CD4-positive, CD25-positive, alpha-beta regulatory T cell (primary cell): ENCODE measurements at regions not wholly inside any gene's neighbourhood (a gene's known extent, or its start where the extent isn't known, plus 50 kb on each side); places are given as distances from the start of the nearest gene placed in this dataset.

Experiments
- ATAC-seq, 2 donors: fragments of 150-1000 bp; cut with Tn5 transposase; one replicate each; pipeline ENCODE4 v1.10.0; 2021; ENCODE audit warnings: low read depth in 2 of 2, moderate number of reproducible peaks in 2 of 2, moderate library complexity in 1 of 2
- DNase-seq, 3 donors: peaks; one replicate each; pipeline versions ENCODE4 v3.0.0 to v3.0.0-alpha.2; 2012 to 2022; ENCODE audit warnings: mixed read lengths in 1 of 3
- H3K27ac ChIP-seq: one replicate; pipeline ENCODE4 v1.7.0; 2013; ENCODE audit warnings: mild to moderate bottlenecking, low read length; ENCODE audit not compliant: insufficient read depth, poor library complexity, severe bottlenecking
- H3K27me3 ChIP-seq: one replicate; pipeline ENCODE4 v1.7.0; 2013; ENCODE audit warnings: low read length; ENCODE audit not compliant: control insufficient read depth, insufficient read depth
- H3K36me3 ChIP-seq: one replicate; pipeline ENCODE4 v1.7.0; 2013; ENCODE audit warnings: mild to moderate bottlenecking, low read length, moderate library complexity; ENCODE audit not compliant: control insufficient read depth, insufficient read depth
- H3K4me1 ChIP-seq: 2 replicates; pipeline ENCODE4 v1.7.0; 2013; ENCODE audit warnings: mild to moderate bottlenecking, low read length; ENCODE audit not compliant: insufficient read depth, control insufficient read depth, poor library complexity, severe bottlenecking
- H3K4me3 ChIP-seq: one replicate; pipeline ENCODE4 v1.7.0; 2013; ENCODE audit warnings: low read depth, mild to moderate bottlenecking, low read length, moderate library complexity
- H3K9me3 ChIP-seq, 2 experiments: 1 replicate in 1 of 2; 2 replicates in 1 of 2; pipeline ENCODE4 v1.7.0; 2013; ENCODE audit warnings: low read length in 2 of 2, mild to moderate bottlenecking in 1 of 2, moderate library complexity in 1 of 2; ENCODE audit not compliant: control insufficient read depth in 2 of 2
- H3K27ac Mint-ChIP-seq, 3 donors: one replicate each; pipeline ENCODE4 v1.8.0; 2020 to 2022; ENCODE audit warnings: mild to moderate bottlenecking in 3 of 3, mixed read lengths in 3 of 3, moderate library complexity in 2 of 3
- H3K27me3 Mint-ChIP-seq: one replicate; pipeline ENCODE4 v1.8.0; 2022; ENCODE audit warnings: mild to moderate bottlenecking, mixed read lengths
- H3K36me3 Mint-ChIP-seq: one replicate; pipeline ENCODE4 v1.8.0; 2020; ENCODE audit warnings: mixed read lengths
- H3K4me1 Mint-ChIP-seq, 4 donors: one replicate each; pipeline ENCODE4 v1.8.0; 2020 to 2022; ENCODE audit warnings: mixed read lengths in 4 of 4, mild to moderate bottlenecking in 1 of 4
- H3K4me3 Mint-ChIP-seq, 4 donors: one replicate each; pipeline ENCODE4 v1.8.0; 2020 to 2022; ENCODE audit warnings: mild to moderate bottlenecking in 4 of 4, mixed read lengths in 4 of 4, moderate library complexity in 3 of 4
- H3K9me3 Mint-ChIP-seq, 7 donors: one replicate each; pipeline ENCODE4 v1.8.0; 2020 to 2022; ENCODE audit warnings: mixed read lengths in 7 of 7, mild to moderate bottlenecking in 3 of 7, moderate library complexity in 2 of 7

DNA sequence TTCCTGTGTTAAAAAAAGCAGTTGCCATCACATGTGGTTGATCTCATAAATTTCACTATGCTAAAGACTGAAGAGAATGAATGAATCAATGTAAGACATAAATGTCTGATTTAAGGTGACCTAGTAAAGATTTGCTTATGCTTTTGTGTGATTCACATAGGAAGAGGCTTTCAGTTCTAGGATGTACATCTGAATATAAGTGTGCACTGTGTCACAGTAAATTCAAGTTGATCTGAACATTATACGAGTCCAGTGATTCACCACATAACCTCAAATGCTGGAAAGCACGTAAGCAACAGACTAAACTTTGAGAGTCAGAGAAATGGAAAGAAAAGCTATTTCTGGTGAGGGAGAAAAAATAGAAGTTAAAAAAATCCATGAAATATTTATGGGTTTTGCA, 567.9 kb downstream of the EPHA5 start:
- Histone ChIP-seq H3K27me3 (no peaks in the 10 kb centered on the region), H3K9me3 (peaks cover 0 to 7% of the 10 kb centered on the region in 2 experiments), H3K4me3 (no peak overlapping the region), H3K27ac (no peak overlapping the region), H3K4me1 (no peaks in the 10 kb centered on the region), H3K36me3 (no peaks in the 10 kb centered on the region)
- Mint-ChIP-seq H3K27me3 (no peaks in the 10 kb centered on the region), H3K9me3 (peaks cover 2 to 15% (median 6%) of the 10 kb centered on the region in 7 donors), H3K36me3 (no peaks in the 10 kb centered on the region), H3K27ac (no peak overlapping the region), H3K4me3 (no peak overlapping the region), H3K4me1 (no peaks in the 10 kb centered on the region)
- ATAC-seq (no peak), DNase-seq (no peak)

DNA sequence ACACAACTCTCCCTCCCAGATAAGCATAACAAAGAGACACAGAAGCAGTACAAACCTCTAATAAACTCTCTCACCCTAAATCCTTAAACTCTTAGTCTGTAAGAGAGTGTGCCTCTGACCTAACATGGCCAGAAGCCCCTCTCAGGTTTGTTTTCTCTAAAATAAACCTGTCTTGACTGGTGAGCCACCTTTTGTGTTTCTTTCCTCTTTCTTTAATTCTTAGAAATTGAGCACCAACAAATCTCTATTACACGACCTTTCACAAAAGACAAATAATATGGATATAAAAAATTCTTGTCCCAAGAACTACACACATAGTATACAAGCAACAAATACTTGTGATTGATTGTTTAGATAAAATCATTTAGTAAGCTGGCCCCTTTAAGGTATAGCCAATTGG, 573.7 kb downstream of the EPHA5 start:
- Mint-ChIP-seq H3K9me3 (peaks cover 0 to 15% (median 2%) of the 10 kb centered on the region in 7 donors), H3K4me3 (no peak overlapping the region), H3K27ac (no peak overlapping the region), H3K4me1 (no peaks in the 10 kb centered on the region), H3K36me3 (no peaks in the 10 kb centered on the region), H3K27me3 (no peaks in the 10 kb centered on the region)
- Histone ChIP-seq H3K27me3 (no peaks in the 10 kb centered on the region), H3K9me3 (peaks cover 0 to 2% of the 10 kb centered on the region in 2 experiments), H3K27ac (no peak overlapping the region), H3K4me1 (no peaks in the 10 kb centered on the region), H3K4me3 (no peak overlapping the region), H3K36me3 (no peaks in the 10 kb centered on the region)
- DNase-seq: no peak
- ATAC-seq: no peak

- no peak overlapping the region for H3K27ac Mint-ChIP-seq
- H3K9me3 ChIP-seq: peaks cover 2 to 4% of the 10 kb centered on the region in 2 experiments
- H3K27ac ChIP-seq: no peak overlapping the region
- H3K9me3 Mint-ChIP-seq: peaks cover 0 to 27% (median 11%) of the 10 kb centered on the region in 7 donors
- H3K27me3 ChIP-seq: no peaks in the 10 kb centered on the region
- H3K36me3 ChIP-seq: no peaks in the 10 kb centered on the region
- H3K4me3 Mint-ChIP-seq: no peak overlapping the region
- no peaks in the 10 kb centered on the region for H3K27me3 Mint-ChIP-seq
- no peaks in the 10 kb centered on the region for H3K4me1 Mint-ChIP-seq
- no peak for DNase-seq
- no peaks in the 10 kb centered on the region for H3K36me3 Mint-ChIP-seq
- no peaks in the 10 kb centered on the region for H3K4me1 ChIP-seq
- no peak overlapping the region for H3K4me3 ChIP-seq
- no peak for ATAC-seq
Measured at GRCh38 chr4:65089666-65090065, 580.6 kb downstream of the EPHA5 start.

DNA sequence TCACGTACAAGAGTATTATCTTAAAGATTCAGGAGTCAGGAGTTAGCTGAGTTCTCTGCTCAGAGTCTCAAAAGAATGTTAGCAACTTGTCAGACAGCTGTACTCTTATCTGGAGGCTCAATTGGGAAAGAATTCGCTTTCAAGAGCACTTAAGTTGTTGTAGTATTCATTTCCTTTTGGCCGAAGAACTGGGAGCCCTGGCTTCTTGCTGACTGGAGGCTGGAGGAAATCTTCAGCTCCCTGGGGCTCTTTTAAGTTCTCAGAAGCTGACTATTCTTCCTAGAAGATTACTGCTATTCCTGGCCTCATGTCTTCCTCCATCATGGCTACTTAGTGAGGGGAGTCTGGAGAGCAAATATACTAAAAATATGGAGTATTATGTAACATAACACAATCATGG, 587.2 kb downstream of the EPHA5 start:
- Histone ChIP-seq H3K9me3 (peaks cover 0 to 5% of the 10 kb centered on the region in 2 experiments), H3K36me3 (no peaks in the 10 kb centered on the region), H3K4me3 (no peak overlapping the region), H3K27ac (no peak overlapping the region), H3K27me3 (no peaks in the 10 kb centered on the region), H3K4me1 (no peaks in the 10 kb centered on the region)
- Mint-ChIP-seq H3K4me1 (no peaks in the 10 kb centered on the region), H3K36me3 (no peaks in the 10 kb centered on the region), H3K4me3 (no peak overlapping the region), H3K27ac (no peak overlapping the region), H3K27me3 (no peaks in the 10 kb centered on the region), H3K9me3 (peaks cover 0 to 18% (median 11%) of the 10 kb centered on the region in 7 donors)
- no peak for DNase-seq
- no peak for ATAC-seq

DNA sequence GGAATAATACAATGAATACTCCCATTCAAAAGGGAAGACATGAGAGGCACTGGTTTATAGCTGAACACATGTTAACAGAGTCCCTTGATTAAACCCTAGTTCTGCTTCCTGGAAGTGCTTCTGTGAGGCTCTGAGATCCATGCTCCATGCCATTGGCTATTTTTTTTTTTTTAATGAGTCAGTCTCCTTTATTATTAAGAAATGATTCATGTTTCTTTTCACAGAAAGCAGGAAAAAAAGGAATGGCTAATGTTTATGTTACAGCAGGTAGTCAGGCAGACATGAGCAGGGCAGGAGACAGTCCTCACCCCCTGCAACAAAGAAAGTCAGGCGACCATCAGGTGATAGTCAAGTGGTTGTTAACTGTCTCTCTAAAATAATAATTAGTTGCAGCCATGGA, 598.7 kb downstream of the EPHA5 start:
- no peak for ATAC-seq

DNA sequence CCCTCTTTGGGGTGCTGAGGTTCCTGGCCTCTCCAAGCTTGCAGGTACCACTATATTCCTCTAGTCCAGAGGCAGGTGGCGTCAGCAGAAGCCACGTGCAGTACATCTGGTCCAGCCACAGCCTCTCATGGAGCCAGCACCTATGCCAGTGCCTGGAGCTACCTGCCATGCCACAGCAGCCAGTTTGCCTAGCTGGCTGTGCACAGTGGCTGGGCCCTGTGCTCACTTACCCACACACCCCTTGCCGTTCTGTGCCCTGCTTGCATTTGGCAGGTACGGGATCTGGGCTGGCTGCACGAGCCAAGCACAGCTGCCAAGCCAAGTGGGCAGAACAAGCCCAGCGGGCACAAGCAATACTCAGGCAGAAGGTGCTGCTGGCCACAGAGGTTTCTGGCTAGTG, 601.1 kb downstream of the EPHA5 start:
- no peak for ATAC-seq
- H3K9me3 ChIP-seq: peaks cover 0 to 2% of the 10 kb centered on the region in 2 experiments

More for the DNA sequence above, 598.7 kb downstream of the EPHA5 start:
- H3K9me3 Mint-ChIP-seq: peaks cover 2 to 16% (median 5%) of the 10 kb centered on the region in 7 donors
- no peak overlapping the region for H3K4me3 Mint-ChIP-seq
- H3K27me3 Mint-ChIP-seq: no peaks in the 10 kb centered on the region
- H3K4me1 Mint-ChIP-seq: no peaks in the 10 kb centered on the region
- Histone ChIP-seq H3K27me3 (no peaks in the 10 kb centered on the region), H3K4me1 (no peaks in the 10 kb centered on the region), H3K9me3 (peaks cover 0 to 2% of the 10 kb centered on the region in 2 experiments), H3K27ac (no peak overlapping the region), H3K4me3 (no peak overlapping the region), H3K36me3 (no peaks in the 10 kb centered on the region)
- no peak for DNase-seq
- no peak overlapping the region for H3K27ac Mint-ChIP-seq
- H3K36me3 Mint-ChIP-seq: no peaks in the 10 kb centered on the region

DNA sequence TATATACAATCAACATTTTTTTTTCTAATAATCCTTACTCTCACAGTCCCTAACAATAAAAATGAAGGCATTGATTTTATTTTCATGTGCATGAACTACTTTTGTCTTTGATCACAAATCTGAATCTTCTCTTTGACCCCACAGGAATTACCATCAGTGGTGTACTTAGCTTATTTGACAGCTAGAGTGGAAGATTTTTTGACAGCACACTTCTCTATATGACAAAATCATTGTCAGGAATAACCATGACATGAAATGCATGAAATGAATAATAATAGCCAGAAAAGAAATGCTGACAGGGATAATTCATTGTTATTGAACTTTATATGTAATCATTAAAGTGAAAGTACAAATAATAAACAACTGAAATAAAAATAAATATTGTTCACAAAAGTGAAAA, 604.2 kb downstream of the EPHA5 start:
- Mint-ChIP-seq H3K9me3 (peaks cover 1 to 31% (median 7%) of the 10 kb centered on the region in 7 donors), H3K36me3 (no peaks in the 10 kb centered on the region), H3K4me3 (no peak overlapping the region), H3K27ac (no peak overlapping the region), H3K27me3 (no peaks in the 10 kb centered on the region), H3K4me1 (no peaks in the 10 kb centered on the region)
- Histone ChIP-seq H3K27me3 (no peaks in the 10 kb centered on the region), H3K27ac (no peak overlapping the region), H3K4me1 (no peaks in the 10 kb centered on the region), H3K36me3 (no peaks in the 10 kb centered on the region), H3K4me3 (no peak overlapping the region), H3K9me3 (no peaks in the 10 kb centered on the region)
- DNase-seq: no peak
- ATAC-seq: no peak

More for the DNA sequence above, 601.1 kb downstream of the EPHA5 start:
- H3K36me3 ChIP-seq: no peaks in the 10 kb centered on the region
- Mint-ChIP-seq H3K4me1 (no peaks in the 10 kb centered on the region), H3K9me3 (peaks cover 3 to 18% (median 5%) of the 10 kb centered on the region in 7 donors), H3K4me3 (no peak overlapping the region), H3K27ac (no peak overlapping the region), H3K27me3 (no peaks in the 10 kb centered on the region), H3K36me3 (no peaks in the 10 kb centered on the region)
- H3K27ac ChIP-seq: no peak overlapping the region
- no peak overlapping the region for H3K4me3 ChIP-seq
- no peaks in the 10 kb centered on the region for H3K4me1 ChIP-seq
- DNase-seq: no peak
- no peaks in the 10 kb centered on the region for H3K27me3 ChIP-seq

GRCh38 chr4:65063601-65064000, 606.7 kb downstream of the EPHA5 start:
- ATAC-seq (no peak), DNase-seq (no peak)
- Mint-ChIP-seq H3K4me3 (no peak overlapping the region), H3K36me3 (no peaks in the 10 kb centered on the region), H3K27ac (no peak overlapping the region), H3K9me3 (peaks cover under 1 to 28% (median 6%) of the 10 kb centered on the region in 7 donors), H3K27me3 (no peaks in the 10 kb centered on the region), H3K4me1 (no peaks in the 10 kb centered on the region)
- Histone ChIP-seq H3K9me3 (peaks cover 0 to 5% of the 10 kb centered on the region in 2 experiments), H3K4me1 (no peaks in the 10 kb centered on the region), H3K27ac (no peak overlapping the region), H3K27me3 (no peaks in the 10 kb centered on the region), H3K36me3 (no peaks in the 10 kb centered on the region), H3K4me3 (no peak overlapping the region)
